ENCODE measurements at regions not wholly inside any gene's neighbourhood (a gene's known extent, or its start where the extent isn't known, plus 50 kb on each side); places are given as distances from the start of the nearest gene placed in this dataset.

DNA sequence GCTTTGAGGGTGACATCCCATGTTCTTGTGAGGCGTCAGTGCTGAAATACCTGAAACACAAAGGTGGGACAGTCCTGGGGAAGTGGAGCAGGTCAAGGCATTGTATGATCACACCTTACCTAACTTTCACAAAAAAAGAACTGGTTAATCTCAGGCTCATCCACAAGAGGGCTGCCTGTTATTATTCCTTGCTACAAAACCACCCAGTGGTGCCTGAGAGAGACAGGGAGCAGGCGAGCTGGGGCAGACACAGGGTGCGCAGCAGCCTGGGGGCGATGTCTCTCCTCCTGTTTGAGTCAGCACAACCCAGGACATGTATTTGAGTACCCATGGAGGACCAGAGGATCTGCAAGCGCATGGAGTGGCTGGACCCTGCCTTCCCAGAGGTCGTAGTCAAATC is 316.8 kb upstream of the ATP10A start:
- H3K4me3 ChIP-seq (ENCODE audit: low read depth, low read length) = no peak overlapping the region
- no peak for DNase-seq (ENCODE audit: low read depth)
- TF ChIP-seq, protein P1, sequence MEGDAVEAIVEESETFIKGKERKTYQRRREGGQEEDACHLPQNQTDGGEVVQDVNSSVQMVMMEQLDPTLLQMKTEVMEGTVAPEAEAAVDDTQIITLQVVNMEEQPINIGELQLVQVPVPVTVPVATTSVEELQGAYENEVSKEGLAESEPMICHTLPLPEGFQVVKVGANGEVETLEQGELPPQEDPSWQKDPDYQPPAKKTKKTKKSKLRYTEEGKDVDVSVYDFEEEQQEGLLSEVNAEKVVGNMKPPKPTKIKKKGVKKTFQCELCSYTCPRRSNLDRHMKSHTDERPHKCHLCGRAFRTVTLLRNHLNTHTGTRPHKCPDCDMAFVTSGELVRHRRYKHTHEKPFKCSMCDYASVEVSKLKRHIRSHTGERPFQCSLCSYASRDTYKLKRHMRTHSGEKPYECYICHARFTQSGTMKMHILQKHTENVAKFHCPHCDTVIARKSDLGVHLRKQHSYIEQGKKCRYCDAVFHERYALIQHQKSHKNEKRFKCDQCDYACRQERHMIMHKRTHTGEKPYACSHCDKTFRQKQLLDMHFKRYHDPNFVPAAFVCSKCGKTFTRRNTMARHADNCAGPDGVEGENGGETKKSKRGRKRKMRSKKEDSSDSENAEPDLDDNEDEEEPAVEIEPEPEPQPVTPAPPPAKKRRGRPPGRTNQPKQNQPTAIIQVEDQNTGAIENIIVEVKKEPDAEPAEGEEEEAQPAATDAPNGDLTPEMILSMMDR (conservative IDR thresholded peaks at IDR 0.05; ENCODE audit: low read depth, low read length) = no peak

DNA sequence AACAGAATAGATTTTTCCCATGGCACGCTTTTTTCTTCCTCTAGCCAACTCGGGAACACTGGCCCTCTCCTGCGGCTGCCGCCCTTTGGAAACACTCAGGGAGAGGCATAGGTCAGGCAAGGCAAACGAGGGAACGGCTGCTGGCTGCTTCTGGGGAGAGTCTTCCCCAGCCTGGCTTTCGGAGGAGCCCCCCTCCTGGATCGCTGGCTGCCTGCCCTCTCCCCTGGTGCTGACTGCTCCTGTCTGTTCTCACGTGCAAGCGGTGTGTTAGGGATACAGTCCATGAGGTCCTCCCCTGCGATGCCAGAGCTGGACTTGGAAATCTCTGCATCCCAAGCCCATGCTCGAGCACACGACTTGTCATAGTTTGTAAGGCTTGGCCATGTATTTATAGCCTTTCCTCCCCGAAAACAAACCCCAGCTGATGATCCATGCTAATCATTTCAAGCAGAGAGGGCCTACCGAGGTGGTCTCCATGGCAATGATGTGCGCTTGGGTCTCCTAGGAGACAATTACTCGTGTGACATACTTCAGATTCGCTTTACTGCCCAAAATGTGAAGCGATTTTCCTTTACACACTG is 315.6 kb upstream of the ATP10A start:
- TF ChIP-seq, protein P1 (conservative IDR thresholded peaks at IDR 0.05; ENCODE audit: low read depth, low read length) = no peak
- no peak overlapping the region for H3K4me3 ChIP-seq (ENCODE audit: low read depth, low read length)
- no peak for DNase-seq (ENCODE audit: low read depth)

DNA sequence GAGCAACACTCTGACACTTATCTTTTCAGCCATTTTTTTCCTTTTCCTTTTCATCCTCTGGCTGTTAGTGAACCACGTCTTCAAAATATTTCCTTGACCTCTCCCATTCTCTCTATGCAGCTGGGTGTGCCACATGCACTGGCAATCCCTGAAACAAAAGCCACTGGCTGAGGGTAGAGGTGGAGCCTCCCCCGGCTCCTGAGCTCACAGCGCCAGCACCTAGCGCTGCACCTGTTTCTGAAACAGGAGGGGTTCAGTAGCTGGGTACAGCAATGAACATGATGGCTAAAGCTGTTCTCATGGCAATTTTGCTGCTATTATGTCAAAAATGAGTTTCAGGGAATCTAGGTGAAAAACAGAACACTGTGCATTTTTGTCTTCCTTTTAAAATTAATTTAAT is 314.7 kb upstream of the ATP10A start:
- no peak overlapping the region for H3K4me3 ChIP-seq (ENCODE audit: low read depth, low read length)
- TF ChIP-seq, protein P1 (conservative IDR thresholded peaks at IDR 0.05; ENCODE audit: low read depth, low read length) = no peak
- DNase-seq (ENCODE audit: low read depth) = no peak

DNA sequence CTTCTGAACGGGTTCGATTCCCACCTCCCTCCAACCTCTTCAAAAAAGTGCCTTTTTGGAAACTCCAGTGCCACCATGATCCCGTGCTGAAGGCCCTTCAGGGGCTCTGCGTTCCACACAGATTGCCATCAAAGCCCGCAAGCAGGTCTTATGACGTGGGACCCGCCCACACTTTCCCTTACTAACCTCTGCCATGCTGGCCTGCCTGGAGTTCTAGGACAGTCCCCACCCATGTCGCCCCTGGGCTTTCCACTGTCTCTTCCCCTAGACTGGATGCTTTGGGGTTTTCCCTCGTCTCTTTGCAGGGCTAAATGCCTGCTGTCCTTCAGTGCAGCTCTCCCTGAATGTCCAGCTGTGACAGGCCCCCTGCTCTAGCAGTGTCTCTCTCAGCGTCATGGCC is 313.7 kb upstream of the ATP10A start:
- no peak for DNase-seq (ENCODE audit: low read depth)
- TF ChIP-seq, protein P1 (conservative IDR thresholded peaks at IDR 0.05; ENCODE audit: low read depth, low read length) = no peak
- no peak overlapping the region for H3K4me3 ChIP-seq (ENCODE audit: low read depth, low read length)

DNA sequence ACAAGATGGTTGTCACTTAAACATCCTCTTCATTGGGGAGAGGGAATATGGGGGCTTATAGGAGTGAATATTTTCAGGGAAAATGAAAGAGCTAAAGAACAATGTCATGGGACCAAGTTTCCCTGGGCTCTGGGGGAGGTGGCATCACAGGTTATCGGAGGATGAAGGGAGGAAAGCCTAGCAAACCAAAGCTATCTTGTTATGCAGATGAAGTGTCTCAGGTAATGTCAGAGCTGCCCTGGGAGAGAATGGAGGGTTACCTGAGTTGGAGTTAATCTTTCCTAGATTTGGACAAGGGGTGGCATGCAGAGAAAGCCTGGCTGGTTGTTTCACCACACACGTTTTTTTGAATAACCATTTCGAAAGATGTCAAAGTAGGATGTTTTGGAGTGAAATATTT is 308.1 kb upstream of the ATP10A start:
- TF ChIP-seq, protein P1 (conservative IDR thresholded peaks at IDR 0.05; ENCODE audit: low read depth, low read length) = no peak
- no peak overlapping the region for H3K4me3 ChIP-seq (ENCODE audit: low read depth, low read length)
- DNase-seq (ENCODE audit: low read depth) = no peak

DNA sequence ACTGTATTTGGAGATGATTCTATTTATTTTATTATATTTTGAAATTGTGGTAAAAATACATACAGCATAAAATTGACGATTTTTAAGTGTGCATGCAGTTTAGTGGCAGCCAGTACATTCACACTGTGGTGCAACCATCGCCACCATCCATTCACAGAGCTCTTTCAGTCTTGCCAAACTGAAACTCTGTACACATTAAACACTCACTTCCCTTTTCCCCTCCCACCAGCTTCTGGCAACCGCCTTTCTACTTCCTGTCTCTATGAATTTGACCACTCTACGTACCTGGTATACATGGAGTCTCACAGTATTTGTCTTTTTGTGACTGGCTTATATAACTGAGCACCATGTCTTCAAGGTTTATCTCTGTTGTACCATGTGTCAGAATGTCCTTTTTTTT is 303.3 kb upstream of the ATP10A start:
- no peak for DNase-seq (ENCODE audit: low read depth)
- TF ChIP-seq, protein P1 (conservative IDR thresholded peaks at IDR 0.05; ENCODE audit: low read depth, low read length) = no peak
- no peak overlapping the region for H3K4me3 ChIP-seq (ENCODE audit: low read depth, low read length)

DNA sequence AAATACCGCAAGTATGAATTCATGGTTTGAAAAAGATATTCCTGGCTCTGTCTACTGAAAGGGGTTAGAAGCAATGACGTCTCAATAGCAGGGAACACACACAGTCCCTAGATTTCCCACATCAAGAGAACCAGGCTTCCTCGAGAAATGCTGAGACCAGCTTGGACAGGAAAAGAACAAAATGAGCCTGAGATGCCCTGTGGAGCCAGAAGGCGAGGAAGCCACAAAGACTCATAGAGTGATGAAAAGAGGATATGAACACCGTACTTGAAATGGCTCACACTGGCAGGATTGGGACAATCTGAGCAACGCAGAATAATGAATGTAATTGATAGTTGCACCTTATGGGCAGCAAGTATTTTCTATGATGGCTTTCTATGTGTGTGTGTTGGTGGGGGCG is 302.4 kb upstream of the ATP10A start:
- H3K4me3 ChIP-seq (ENCODE audit: low read depth, low read length) = no peak overlapping the region
- no peak for DNase-seq (ENCODE audit: low read depth)
- TF ChIP-seq, protein P1 (conservative IDR thresholded peaks at IDR 0.05; ENCODE audit: low read depth, low read length) = no peak
